GM12878 (cell line): ENCODE measurements at regions not wholly inside any gene's neighbourhood (a gene's known extent, or its start where the extent isn't known, plus 50 kb on each side); places are given as distances from the start of the nearest gene placed in this dataset.

ENCODE experiments used
- CBFB ChIP-seq: IDR thresholded peaks from 2 replicates; pipeline ENCODE4 v1.6.1; 2016; ENCODE audit warnings: antibody characterized with exemption, low read depth
- CTCF ChIP-seq, 3 experiments: IDR thresholded peaks in 2 of 3; conservative IDR thresholded peaks in 1 of 3; 2 replicates each; pipeline ENCODE4 v1.5.1; 2011; ENCODE audit warnings: low read depth in 3 of 3, low read length in 3 of 3, mild to moderate bottlenecking in 3 of 3, control low read depth in 2 of 3, moderate library complexity in 2 of 3, inconsistent platforms in 1 of 3, mixed read lengths in 1 of 3; ENCODE audit not compliant: control insufficient read depth in 2 of 3, insufficient read depth in 1 of 3; ENCODE audit errors: extremely low read depth in 1 of 3
- FOXK2 ChIP-seq: fragments of 450-650 bp; IDR thresholded peaks from 2 replicates; pipeline ENCODE4 v1.6.1; 2017; ENCODE audit warnings: mild to moderate bottlenecking, moderate library complexity
- GATAD2B ChIP-seq: fragments of 450-650 bp; conservative IDR thresholded peaks from 2 replicates; pipeline ENCODE4 v1.6.1; 2017; ENCODE audit warnings: low read depth, mild to moderate bottlenecking, moderate library complexity
- MEF2A ChIP-seq: IDR thresholded peaks from 2 replicates; pipeline ENCODE4 v1.6.1; 2011; ENCODE audit warnings: low read depth, mild to moderate bottlenecking, low read length, moderate library complexity; ENCODE audit not compliant: insufficient read depth
- MLLT1 ChIP-seq: fragments of 450-650 bp; IDR thresholded peaks from 2 replicates; pipeline ENCODE4 v1.6.1; 2016; ENCODE audit warnings: mild to moderate bottlenecking
- MTA3 ChIP-seq: IDR thresholded peaks from 2 replicates; pipeline ENCODE4 v1.6.1; 2012; ENCODE audit warnings: low read length, inconsistent platforms, borderline replicate concordance
- PAX5 ChIP-seq: IDR thresholded peaks from 2 replicates; pipeline ENCODE4 v1.6.1; 2011; ENCODE audit warnings: low read depth, low read length, borderline replicate concordance
- POLR2AphosphoS5 ChIP-seq: IDR thresholded peaks from 2 replicates; pipeline ENCODE4 v1.6.1; 2011; ENCODE audit warnings: mild to moderate bottlenecking, low read length, inconsistent platforms
- SP1 ChIP-seq: IDR thresholded peaks from one replicate; pipeline ENCODE4 v1.6.1; 2011; ENCODE audit warnings: low read depth, low read length
- YY1 ChIP-seq: IDR thresholded peaks from 2 replicates; pipeline ENCODE4 v1.6.1; 2011; ENCODE audit warnings: low read depth, mild to moderate bottlenecking, low read length
- ZSCAN29 ChIP-seq: fragments of 450-650 bp; IDR thresholded peaks from 2 replicates; pipeline ENCODE4 v1.6.1; 2017; ENCODE audit warnings: mild to moderate bottlenecking, moderate library complexity

GRCh38 chr12:93230326-93230720, 147.4 kb upstream of the NUDT4 start:
- TF ChIP-seq SP1 (no peak), MEF2A (no peak), CTCF (IDR thresholded peaks at IDR 0.05 in 2 of 3, conservative IDR thresholded peaks at IDR 0.05 in 1 of 3; ENCODE audit: control insufficient read depth in 2 of 3, extremely low read depth in 1 of 3, insufficient read depth in 1 of 3, low read depth in 3 of 3, low read length in 3 of 3) (no peak), ZSCAN29 (no peak), CBFB (no peak), GATAD2B (no peak), MTA3 (no peak), FOXK2 (no peak), POLR2AphosphoS5 (no peak), PAX5 (no peak), YY1 (no peak), MLLT1 (no peak)
